OCI-LY1 (cell line): ENCODE measurements at regions not wholly inside any gene's neighbourhood (a gene's known extent, or its start where the extent isn't known, plus 50 kb on each side); places are given as distances from the start of the nearest gene placed in this dataset.

Experiments used
- H2AFZ ChIP-seq: fragments of 200-600 bp; sonication (generic), shearing (Covaris generic); 2 replicates; pipeline ENCODE4 v1.6.0; 2014; ENCODE audit warnings: antibody characterized with exemption, mild to moderate bottlenecking, low read length
- H3F3A ChIP-seq: fragments of 200-600 bp; sonication (generic), shearing (Covaris generic); 2 replicates; pipeline ENCODE4 v1.6.0; 2014; ENCODE audit warnings: mild to moderate bottlenecking, antibody characterized with exemption, low read length, moderate library complexity; ENCODE audit not compliant: insufficient read depth
- H3K27ac ChIP-seq: fragments of 200-600 bp; sonication (generic); 2 replicates; pipeline ENCODE4 v1.5.1; 2014; ENCODE audit warnings: low read length, mixed run types, mild to moderate bottlenecking, low read depth; ENCODE audit not compliant: poor library complexity, severe bottlenecking
- H3K27me3 ChIP-seq: fragments of 200-600 bp; sonication (generic); 2 replicates; pipeline ENCODE4 v1.6.0; 2014; ENCODE audit warnings: antibody characterized with exemption, mild to moderate bottlenecking, low read length, moderate library complexity; ENCODE audit not compliant: insufficient read depth
- H3K36me3 ChIP-seq: fragments of 200-600 bp; sonication (generic); 2 replicates; pipeline ENCODE4 v1.6.1; 2014; ENCODE audit warnings: mild to moderate bottlenecking, antibody characterized with exemption, low read length, moderate library complexity, mixed read lengths; ENCODE audit not compliant: insufficient read depth
- H3K4me1 ChIP-seq: fragments of 200-600 bp; sonication (generic); 2 replicates; pipeline ENCODE4 v1.5.1; 2014; ENCODE audit warnings: mild to moderate bottlenecking, low read length, moderate library complexity; ENCODE audit not compliant: insufficient read depth, severe bottlenecking
- H3K4me2 ChIP-seq: fragments of 200-600 bp; sonication (generic), shearing (Covaris generic); 2 replicates; pipeline ENCODE4 v1.6.1; 2014; ENCODE audit warnings: low read length
- H3K4me3 ChIP-seq: fragments of 200-600 bp; sonication (generic); 2 replicates; pipeline ENCODE4 v1.5.1; 2014; ENCODE audit warnings: low read length, low read depth, mild to moderate bottlenecking, mixed read lengths; ENCODE audit not compliant: poor library complexity, severe bottlenecking
- H3K79me2 ChIP-seq: fragments of 200-600 bp; shearing (Covaris generic); 2 replicates; pipeline ENCODE4 v1.6.1; 2016; ENCODE audit warnings: mixed run types, low read length, mixed read lengths; ENCODE audit not compliant: insufficient read depth
- H3K9ac ChIP-seq: fragments of 200-600 bp; sonication (generic), shearing (Covaris generic); 2 replicates; pipeline ENCODE4 v1.6.1; 2014; ENCODE audit warnings: mild to moderate bottlenecking, low read length, mixed read lengths
- H3K9me2 ChIP-seq: fragments of 200-600 bp; sonication (generic), shearing (Covaris generic); 2 replicates; pipeline ENCODE4 v1.6.1; 2014; ENCODE audit warnings: low read depth, mild to moderate bottlenecking, low read length, mixed read lengths
- H3K9me3 ChIP-seq: fragments of 200-600 bp; shearing (Covaris generic); 2 replicates; pipeline ENCODE4 v1.6.1; 2014; ENCODE audit warnings: low read length, mixed read lengths
- H4K20me1 ChIP-seq: fragments of 200-600 bp; sonication (generic), shearing (Covaris generic); 2 replicates; pipeline ENCODE4 v1.6.0; 2016; ENCODE audit warnings: mild to moderate bottlenecking, low read length; ENCODE audit not compliant: insufficient read depth
- EZH2 ChIP-seq: fragments of 200-600 bp; sonication (generic), shearing (Covaris generic); IDR thresholded peaks from 2 replicates; pipeline ENCODE4 v1.8.0; 2017; ENCODE audit warnings: borderline replicate concordance, mixed run types, mild to moderate bottlenecking, antibody characterized with exemption, low read length, moderate library complexity, mixed read lengths
- TF ChIP-seq, protein P1 (sequence below): fragments of 200-600 bp; sonication (generic), shearing (Covaris generic); IDR thresholded peaks from 2 replicates; pipeline ENCODE4 v1.5.1; 2017; ENCODE audit warnings: mild to moderate bottlenecking, antibody characterized with exemption, low read length, moderate library complexity, mixed read lengths

DNA sequence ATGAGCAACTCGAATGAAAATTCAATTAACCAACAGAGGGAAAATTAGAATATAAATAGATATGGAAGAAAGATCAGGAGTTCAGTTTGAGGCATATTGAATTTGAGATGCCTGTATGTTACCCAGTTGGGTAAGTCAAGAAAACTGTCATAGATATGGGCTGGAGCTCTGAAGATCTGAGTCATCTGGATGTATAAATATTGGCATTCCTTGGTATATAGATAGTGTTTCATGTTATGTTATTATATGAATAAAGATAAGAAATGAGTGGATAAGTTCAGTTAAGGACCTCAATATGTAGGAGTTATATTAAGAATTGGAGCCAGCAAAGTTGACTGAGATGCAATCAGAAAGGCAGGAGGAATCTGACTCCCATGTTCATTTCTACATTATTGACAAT lies 543.6 kb upstream of the SMIM31 start:
- H3K27me3 ChIP-seq = no peaks in the 10 kb centered on the region
- TF ChIP-seq, protein P1, sequence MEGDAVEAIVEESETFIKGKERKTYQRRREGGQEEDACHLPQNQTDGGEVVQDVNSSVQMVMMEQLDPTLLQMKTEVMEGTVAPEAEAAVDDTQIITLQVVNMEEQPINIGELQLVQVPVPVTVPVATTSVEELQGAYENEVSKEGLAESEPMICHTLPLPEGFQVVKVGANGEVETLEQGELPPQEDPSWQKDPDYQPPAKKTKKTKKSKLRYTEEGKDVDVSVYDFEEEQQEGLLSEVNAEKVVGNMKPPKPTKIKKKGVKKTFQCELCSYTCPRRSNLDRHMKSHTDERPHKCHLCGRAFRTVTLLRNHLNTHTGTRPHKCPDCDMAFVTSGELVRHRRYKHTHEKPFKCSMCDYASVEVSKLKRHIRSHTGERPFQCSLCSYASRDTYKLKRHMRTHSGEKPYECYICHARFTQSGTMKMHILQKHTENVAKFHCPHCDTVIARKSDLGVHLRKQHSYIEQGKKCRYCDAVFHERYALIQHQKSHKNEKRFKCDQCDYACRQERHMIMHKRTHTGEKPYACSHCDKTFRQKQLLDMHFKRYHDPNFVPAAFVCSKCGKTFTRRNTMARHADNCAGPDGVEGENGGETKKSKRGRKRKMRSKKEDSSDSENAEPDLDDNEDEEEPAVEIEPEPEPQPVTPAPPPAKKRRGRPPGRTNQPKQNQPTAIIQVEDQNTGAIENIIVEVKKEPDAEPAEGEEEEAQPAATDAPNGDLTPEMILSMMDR = no peak
- TF ChIP-seq EZH2 = no peak
- no peaks in the 10 kb centered on the region for H3K4me1 ChIP-seq
- H3K4me2 ChIP-seq = no peak overlapping the region
- no peaks in the 10 kb centered on the region for H3K79me2 ChIP-seq
- no peaks in the 10 kb centered on the region for H3F3A ChIP-seq
- no peak overlapping the region for H2AFZ ChIP-seq
- no peak overlapping the region for H3K4me3 ChIP-seq
- no peaks in the 10 kb centered on the region for H3K9me2 ChIP-seq
- no peaks in the 10 kb centered on the region for H4K20me1 ChIP-seq
- H3K27ac ChIP-seq = no peak overlapping the region
- H3K36me3 ChIP-seq = no peaks in the 10 kb centered on the region
- H3K9me3 ChIP-seq = no peaks in the 10 kb centered on the region
- H3K9ac ChIP-seq = no peak overlapping the region

DNA sequence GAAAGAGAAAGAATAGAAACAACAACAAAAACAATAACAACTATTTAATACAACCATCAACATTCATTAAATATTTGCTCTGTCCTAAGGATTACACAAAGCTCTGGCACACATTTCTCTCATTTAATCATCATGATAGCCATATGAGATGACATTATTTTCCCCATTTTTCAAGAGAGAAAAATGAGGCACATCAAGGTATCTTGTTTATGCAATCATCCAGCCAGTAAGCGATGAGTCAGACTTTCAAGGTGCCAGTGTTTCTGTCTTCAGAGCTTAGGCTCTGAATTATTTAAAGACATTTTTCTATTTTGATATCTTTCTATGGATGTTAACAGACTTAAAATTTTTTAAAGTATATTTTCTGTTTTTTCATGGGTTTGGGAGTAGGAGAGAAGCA lies 541.8 kb upstream of the SMIM31 start:
- H3F3A ChIP-seq = peaks cover 3% of the 10 kb centered on the region; the same call in 1 of the 2 replicates
- no peaks in the 10 kb centered on the region for H3K9me3 ChIP-seq
- no peaks in the 10 kb centered on the region for H3K79me2 ChIP-seq
- H3K36me3 ChIP-seq = no peaks in the 10 kb centered on the region
- H3K9me2 ChIP-seq = no peaks in the 10 kb centered on the region
- no peaks in the 10 kb centered on the region for H4K20me1 ChIP-seq
- no peak overlapping the region for H3K4me3 ChIP-seq
- no peak for TF ChIP-seq EZH2
- TF ChIP-seq, protein P1 = no peak
- H3K9ac ChIP-seq = no peak overlapping the region
- H3K4me2 ChIP-seq = no peak overlapping the region
- no peaks in the 10 kb centered on the region for H3K27me3 ChIP-seq
- no peak overlapping the region for H3K27ac ChIP-seq
- no peaks in the 10 kb centered on the region for H3K4me1 ChIP-seq
- H2AFZ ChIP-seq = no peak overlapping the region

DNA sequence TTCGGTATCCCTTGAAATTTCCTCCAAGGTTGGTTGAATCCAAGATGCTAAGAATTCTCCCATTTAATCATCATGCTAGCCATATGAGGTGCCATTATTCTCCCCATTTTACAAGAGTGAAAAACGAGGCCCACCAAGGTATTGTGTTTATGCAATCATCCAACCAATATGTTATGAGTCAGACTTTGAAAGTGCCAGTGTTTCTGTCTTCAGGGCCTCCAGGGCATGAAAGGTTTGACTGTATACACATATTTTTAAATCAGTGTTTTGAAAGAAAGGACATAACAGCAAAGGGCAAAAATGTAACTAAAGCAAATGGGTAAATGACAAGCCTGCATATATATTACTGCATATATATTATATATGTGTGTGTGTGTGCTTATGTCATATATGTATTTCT lies 541.2 kb upstream of the SMIM31 start:
- Histone ChIP-seq H3K27me3 (no peaks in the 10 kb centered on the region), H3K36me3 (no peaks in the 10 kb centered on the region), H3K9me3 (no peaks in the 10 kb centered on the region), H3K27ac (no peak overlapping the region), H3K9ac (no peak overlapping the region), H3K4me2 (no peak overlapping the region), H2AFZ (no peak overlapping the region), H3K4me3 (no peak overlapping the region), H3K4me1 (no peaks in the 10 kb centered on the region), H3F3A (peaks cover 3% of the 10 kb centered on the region; the same call in 1 of the 2 replicates), H4K20me1 (no peaks in the 10 kb centered on the region), H3K9me2 (no peaks in the 10 kb centered on the region), H3K79me2 (no peaks in the 10 kb centered on the region)
- TF ChIP-seq EZH2 = no peak
- TF ChIP-seq, protein P1 = no peak
